Lung (tissue), 11 donors: ENCODE measurements at regions not wholly inside any gene's neighbourhood (a gene's known extent, or its start where the extent isn't known, plus 50 kb on each side); places are given as distances from the start of the nearest gene placed in this dataset.

Experiments
- ATAC-seq: fragments of 200-7000 bp; cut with Tn5 transposase; one replicate; pipeline ENCODE4 v1.9.1; 2020; ENCODE audit warnings: moderate number of reproducible peaks; ENCODE audit not compliant: insufficient read depth, low FRiP score
- DNase-seq, 3 donors: peaks; one replicate each; pipeline ENCODE4 v3.0.0-alpha.2; 2013 to 2017
- H3K27ac ChIP-seq, 2 donors: one replicate each; pipeline ENCODE4 v1.5.1; 2013; ENCODE audit warnings: mild to moderate bottlenecking in 2 of 2, moderate library complexity in 2 of 2, control low read depth in 1 of 2, inconsistent platforms in 1 of 2, low read depth in 1 of 2, low read length in 1 of 2
- H3K27me3 ChIP-seq, 3 donors: one replicate each; pipeline ENCODE4 v1.5.1; 2013; ENCODE audit warnings: low read length in 2 of 3; ENCODE audit not compliant: control insufficient read depth in 3 of 3, insufficient read depth in 3 of 3
- H3K36me3 ChIP-seq, 4 donors: one replicate each; pipeline ENCODE4 v1.5.1; 2013; ENCODE audit warnings: low read length in 4 of 4, mild to moderate bottlenecking in 1 of 4, moderate library complexity in 1 of 4; ENCODE audit not compliant: control insufficient read depth in 4 of 4, insufficient read depth in 4 of 4
- H3K4me1 ChIP-seq, 5 donors: one replicate each; pipeline ENCODE4 v1.5.1; 2013; ENCODE audit warnings: low read length in 5 of 5, mild to moderate bottlenecking in 2 of 5, moderate library complexity in 1 of 5; ENCODE audit not compliant: control insufficient read depth in 5 of 5, insufficient read depth in 5 of 5
- H3K4me3 ChIP-seq: one replicate; pipeline ENCODE4 v1.5.1; 2013; ENCODE audit warnings: mild to moderate bottlenecking, control low read depth, moderate library complexity
- H3K9ac ChIP-seq, 2 donors: one replicate each; pipeline ENCODE4 v1.5.1; 2013; ENCODE audit warnings: low read length in 2 of 2, control low read depth in 1 of 2; ENCODE audit not compliant: insufficient read depth in 1 of 2
- H3K9me3 ChIP-seq, 4 donors: one replicate each; pipeline ENCODE4 v1.5.1; 2013; ENCODE audit warnings: low read length in 3 of 4, mild to moderate bottlenecking in 1 of 4, moderate library complexity in 1 of 4; ENCODE audit not compliant: control insufficient read depth in 4 of 4, insufficient read depth in 3 of 4
- WGBS, 2 donors: extraction: QIAGEN DNeasy Blood & Tissue Kit; methylation state at CpG; one replicate each; pipeline ENCODE4 v1.1.7; 2013; 5-methylcytosine and 5-hydroxymethylcytosine counted together
- TF ChIP-seq, protein P1 (sequence below): IDR thresholded peaks from 2 replicates; pipeline ENCODE4 v1.5.1; 2012; ENCODE audit warnings: mild to moderate bottlenecking; ENCODE audit errors: control extremely low read depth, extremely low read depth
- donor health status: control.
- donor health status: control.
- donor health status: Bipolar disorder and iron deficiency.
- donor health status: healthy.
- donor health status: DM: yes; HTN: yes; CAD: no.

DNA sequence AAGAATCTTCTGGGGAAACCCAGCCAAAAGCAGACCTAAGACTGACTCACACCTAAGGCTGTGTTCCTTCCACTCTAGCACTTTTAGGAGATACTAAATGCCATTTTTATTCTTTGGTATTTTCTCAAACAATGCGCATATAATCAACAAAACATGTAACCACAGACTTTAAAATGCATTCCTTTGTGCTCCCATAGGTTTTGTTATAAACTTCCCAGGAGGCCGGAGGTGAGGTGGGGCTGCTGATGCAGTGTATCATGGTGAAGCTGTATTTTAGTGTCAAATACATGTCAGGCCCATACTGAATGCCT, 155.2 kb downstream of the BTBD3 start:
- no peaks in the 10 kb centered on the region for H3K36me3 ChIP-seq
- no peak overlapping the region for H3K27ac ChIP-seq
- WGBS, 2 donors: 95 to 96% methylated on average over 2 of the region's 2 CpGs
- H3K9me3 ChIP-seq: no peaks in the 10 kb centered on the region
- DNase-seq (no peak), ATAC-seq (no peak)
- no peak overlapping the region for H3K9ac ChIP-seq
- no peaks in the 10 kb centered on the region for H3K27me3 ChIP-seq
- no peak overlapping the region for H3K4me3 ChIP-seq
- TF ChIP-seq, protein P1, sequence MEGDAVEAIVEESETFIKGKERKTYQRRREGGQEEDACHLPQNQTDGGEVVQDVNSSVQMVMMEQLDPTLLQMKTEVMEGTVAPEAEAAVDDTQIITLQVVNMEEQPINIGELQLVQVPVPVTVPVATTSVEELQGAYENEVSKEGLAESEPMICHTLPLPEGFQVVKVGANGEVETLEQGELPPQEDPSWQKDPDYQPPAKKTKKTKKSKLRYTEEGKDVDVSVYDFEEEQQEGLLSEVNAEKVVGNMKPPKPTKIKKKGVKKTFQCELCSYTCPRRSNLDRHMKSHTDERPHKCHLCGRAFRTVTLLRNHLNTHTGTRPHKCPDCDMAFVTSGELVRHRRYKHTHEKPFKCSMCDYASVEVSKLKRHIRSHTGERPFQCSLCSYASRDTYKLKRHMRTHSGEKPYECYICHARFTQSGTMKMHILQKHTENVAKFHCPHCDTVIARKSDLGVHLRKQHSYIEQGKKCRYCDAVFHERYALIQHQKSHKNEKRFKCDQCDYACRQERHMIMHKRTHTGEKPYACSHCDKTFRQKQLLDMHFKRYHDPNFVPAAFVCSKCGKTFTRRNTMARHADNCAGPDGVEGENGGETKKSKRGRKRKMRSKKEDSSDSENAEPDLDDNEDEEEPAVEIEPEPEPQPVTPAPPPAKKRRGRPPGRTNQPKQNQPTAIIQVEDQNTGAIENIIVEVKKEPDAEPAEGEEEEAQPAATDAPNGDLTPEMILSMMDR: no peak
- no peaks in the 10 kb centered on the region for H3K4me1 ChIP-seq

DNA sequence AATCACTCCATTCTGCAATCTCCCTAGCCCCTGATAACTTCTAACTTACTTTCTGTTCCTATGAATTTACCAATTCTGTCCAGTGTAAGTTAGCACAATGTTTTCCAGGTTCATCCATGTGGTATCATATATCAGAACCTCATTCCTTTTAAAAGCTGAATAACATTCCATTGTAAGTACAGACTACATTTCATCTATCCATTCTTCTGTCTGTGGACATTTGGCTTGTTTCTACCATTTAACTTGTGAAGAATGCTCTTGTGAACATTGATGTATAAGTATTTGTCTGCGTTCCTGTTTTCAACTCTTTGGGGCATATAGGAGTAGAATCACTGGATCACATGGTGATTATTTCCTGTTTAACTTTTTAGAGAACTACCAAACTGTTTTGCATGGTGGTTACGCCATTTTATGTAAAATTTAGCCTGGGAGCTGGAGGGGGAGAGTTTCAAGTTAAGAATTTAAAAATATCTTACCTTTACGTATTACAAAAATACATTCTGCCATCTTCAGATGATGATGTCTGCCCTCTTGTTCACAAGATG, 156.5 kb downstream of the BTBD3 start:
- Histone ChIP-seq H3K9me3 (no peaks in the 10 kb centered on the region), H3K4me3 (no peak overlapping the region), H3K36me3 (no peaks in the 10 kb centered on the region), H3K27ac (no peak overlapping the region), H3K4me1 (no peaks in the 10 kb centered on the region), H3K27me3 (no peaks in the 10 kb centered on the region), H3K9ac (no peak overlapping the region)
- ATAC-seq (no peak), DNase-seq (no peak)
- TF ChIP-seq, protein P1: no peak
- 74 to 78% methylated on average over 3 of the region's 3 CpGs for whole genome bisulfite sequencing, 2 donors

DNA sequence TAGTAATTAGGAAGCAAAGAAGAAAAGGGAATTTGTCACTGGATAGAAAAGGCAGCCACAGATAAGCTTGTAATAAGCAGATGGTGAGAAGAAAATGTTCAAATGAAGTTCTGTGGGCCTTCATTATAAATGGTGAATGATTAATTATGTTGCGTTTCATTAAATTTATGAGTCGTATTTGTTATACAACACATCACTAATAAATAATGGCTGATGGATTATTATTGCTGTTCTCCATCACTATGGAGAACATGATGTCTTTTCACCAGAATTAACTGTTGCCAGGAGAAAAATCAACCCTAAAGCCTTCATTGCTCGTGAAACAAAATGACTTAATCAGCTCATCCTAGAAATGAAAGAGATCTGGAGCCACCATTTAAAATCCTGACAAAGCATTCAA, 158.5 kb downstream of the BTBD3 start:
- Histone ChIP-seq H3K9me3 (no peaks in the 10 kb centered on the region), H3K4me3 (no peak overlapping the region), H3K27me3 (no peaks in the 10 kb centered on the region), H3K9ac (no peak overlapping the region), H3K36me3 (no peaks in the 10 kb centered on the region), H3K27ac (no peak overlapping the region), H3K4me1 (no peaks in the 10 kb centered on the region)
- TF ChIP-seq, protein P1: no peak
- 78 to 92% methylated on average over 3 of the region's 3 CpGs for WGBS, 2 donors
- DNase-seq (no peak), ATAC-seq (no peak)

DNA sequence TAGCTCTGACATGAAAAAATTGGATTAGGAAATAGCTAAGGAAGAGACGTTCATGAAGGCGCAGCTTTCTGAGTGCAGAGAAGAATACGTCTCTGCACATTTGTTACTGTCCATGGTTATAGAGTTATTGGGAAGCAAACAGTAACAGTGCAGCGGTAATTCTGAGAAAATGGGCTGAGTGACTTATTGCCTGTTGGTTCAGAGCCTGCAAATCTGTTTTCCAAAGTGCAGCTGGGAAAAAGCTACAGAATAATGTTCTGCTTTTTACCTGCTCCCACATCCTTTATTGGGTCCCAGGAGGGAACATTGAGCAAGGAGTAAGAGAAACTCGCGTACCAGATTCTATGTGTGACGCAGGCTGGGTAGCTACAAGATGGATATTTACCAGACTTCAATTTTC, 160.2 kb downstream of the BTBD3 start:
- Histone ChIP-seq H3K4me1 (no peaks in the 10 kb centered on the region), H3K36me3 (no peaks in the 10 kb centered on the region), H3K9me3 (no peaks in the 10 kb centered on the region), H3K4me3 (no peak overlapping the region), H3K27ac (no peak overlapping the region), H3K9ac (no peak overlapping the region), H3K27me3 (no peaks in the 10 kb centered on the region)
- ATAC-seq (no peak), DNase-seq (no peak)
- TF ChIP-seq, protein P1: no peak
- WGBS, 2 donors: 78 to 84% methylated on average over 7 of the region's 7 CpGs
